ENCODE measurements at regions not wholly inside any gene's neighbourhood (a gene's known extent, or its start where the extent isn't known, plus 50 kb on each side); places are given as distances from the start of the nearest gene placed in this dataset.

DNA sequence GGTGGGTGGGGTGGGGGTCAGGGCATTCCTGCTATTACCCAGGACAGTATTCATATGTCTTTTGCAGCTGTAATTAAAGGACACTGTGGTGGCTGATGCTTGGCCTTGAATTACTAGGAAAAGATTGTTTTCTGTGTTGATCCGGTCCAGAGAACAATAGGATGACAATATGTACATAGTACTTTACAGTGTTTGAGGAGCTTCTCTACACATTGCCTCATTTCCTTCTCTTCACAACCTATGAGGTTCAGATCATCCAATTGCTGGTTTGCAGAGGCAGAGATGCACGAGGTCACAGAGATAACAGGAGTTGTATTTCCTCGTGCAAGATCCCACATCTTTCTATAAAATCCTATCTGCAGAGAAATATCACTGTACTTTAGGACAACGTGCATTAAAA, 119.5 kb downstream of the LIPG start:
- TF ChIP-seq, protein P1, sequence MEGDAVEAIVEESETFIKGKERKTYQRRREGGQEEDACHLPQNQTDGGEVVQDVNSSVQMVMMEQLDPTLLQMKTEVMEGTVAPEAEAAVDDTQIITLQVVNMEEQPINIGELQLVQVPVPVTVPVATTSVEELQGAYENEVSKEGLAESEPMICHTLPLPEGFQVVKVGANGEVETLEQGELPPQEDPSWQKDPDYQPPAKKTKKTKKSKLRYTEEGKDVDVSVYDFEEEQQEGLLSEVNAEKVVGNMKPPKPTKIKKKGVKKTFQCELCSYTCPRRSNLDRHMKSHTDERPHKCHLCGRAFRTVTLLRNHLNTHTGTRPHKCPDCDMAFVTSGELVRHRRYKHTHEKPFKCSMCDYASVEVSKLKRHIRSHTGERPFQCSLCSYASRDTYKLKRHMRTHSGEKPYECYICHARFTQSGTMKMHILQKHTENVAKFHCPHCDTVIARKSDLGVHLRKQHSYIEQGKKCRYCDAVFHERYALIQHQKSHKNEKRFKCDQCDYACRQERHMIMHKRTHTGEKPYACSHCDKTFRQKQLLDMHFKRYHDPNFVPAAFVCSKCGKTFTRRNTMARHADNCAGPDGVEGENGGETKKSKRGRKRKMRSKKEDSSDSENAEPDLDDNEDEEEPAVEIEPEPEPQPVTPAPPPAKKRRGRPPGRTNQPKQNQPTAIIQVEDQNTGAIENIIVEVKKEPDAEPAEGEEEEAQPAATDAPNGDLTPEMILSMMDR (conservative IDR thresholded peaks at IDR 0.05 in 1 of 2, IDR thresholded peaks at IDR 0.05 in 1 of 2; ENCODE audit: low read depth in 1 of 2, low read length in 2 of 2): no peak
- TF ChIP-seq EZH2 (IDR thresholded peaks at IDR 0.05; ENCODE audit: low read length, missing control alignments): no peak
